GM12874 (cell line): ENCODE measurements at regions not wholly inside any gene's neighbourhood (a gene's known extent, or its start where the extent isn't known, plus 50 kb on each side); places are given as distances from the start of the nearest gene placed in this dataset.

Experiments
- TF ChIP-seq, protein P1 (sequence below): IDR thresholded peaks from 2 replicates; pipeline ENCODE4 v1.5.1; 2011; ENCODE audit warnings: low read depth, mild to moderate bottlenecking, control low read depth, low read length, moderate library complexity; ENCODE audit not compliant: insufficient read depth

DNA sequence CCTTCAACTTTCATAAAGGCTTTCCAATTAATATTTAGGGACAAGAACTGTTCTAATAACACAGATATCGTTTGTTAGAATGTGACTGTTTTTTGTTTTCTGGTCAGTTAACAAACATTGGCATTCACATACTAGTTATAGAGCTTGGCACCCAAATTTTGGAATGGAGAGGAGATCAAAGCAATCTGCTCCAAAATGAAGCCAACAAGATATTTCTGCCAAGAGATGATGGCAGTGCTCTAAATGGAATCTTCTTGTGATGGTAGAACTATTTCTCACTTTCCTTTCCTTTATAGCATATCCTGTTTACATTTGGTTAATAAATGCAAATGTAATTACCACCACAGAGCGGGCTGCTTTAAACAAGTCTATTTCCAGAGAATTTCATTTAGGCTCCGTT is 208.3 kb upstream of the RIMS1 start:
- TF ChIP-seq, protein P1, sequence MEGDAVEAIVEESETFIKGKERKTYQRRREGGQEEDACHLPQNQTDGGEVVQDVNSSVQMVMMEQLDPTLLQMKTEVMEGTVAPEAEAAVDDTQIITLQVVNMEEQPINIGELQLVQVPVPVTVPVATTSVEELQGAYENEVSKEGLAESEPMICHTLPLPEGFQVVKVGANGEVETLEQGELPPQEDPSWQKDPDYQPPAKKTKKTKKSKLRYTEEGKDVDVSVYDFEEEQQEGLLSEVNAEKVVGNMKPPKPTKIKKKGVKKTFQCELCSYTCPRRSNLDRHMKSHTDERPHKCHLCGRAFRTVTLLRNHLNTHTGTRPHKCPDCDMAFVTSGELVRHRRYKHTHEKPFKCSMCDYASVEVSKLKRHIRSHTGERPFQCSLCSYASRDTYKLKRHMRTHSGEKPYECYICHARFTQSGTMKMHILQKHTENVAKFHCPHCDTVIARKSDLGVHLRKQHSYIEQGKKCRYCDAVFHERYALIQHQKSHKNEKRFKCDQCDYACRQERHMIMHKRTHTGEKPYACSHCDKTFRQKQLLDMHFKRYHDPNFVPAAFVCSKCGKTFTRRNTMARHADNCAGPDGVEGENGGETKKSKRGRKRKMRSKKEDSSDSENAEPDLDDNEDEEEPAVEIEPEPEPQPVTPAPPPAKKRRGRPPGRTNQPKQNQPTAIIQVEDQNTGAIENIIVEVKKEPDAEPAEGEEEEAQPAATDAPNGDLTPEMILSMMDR, result no peak

DNA sequence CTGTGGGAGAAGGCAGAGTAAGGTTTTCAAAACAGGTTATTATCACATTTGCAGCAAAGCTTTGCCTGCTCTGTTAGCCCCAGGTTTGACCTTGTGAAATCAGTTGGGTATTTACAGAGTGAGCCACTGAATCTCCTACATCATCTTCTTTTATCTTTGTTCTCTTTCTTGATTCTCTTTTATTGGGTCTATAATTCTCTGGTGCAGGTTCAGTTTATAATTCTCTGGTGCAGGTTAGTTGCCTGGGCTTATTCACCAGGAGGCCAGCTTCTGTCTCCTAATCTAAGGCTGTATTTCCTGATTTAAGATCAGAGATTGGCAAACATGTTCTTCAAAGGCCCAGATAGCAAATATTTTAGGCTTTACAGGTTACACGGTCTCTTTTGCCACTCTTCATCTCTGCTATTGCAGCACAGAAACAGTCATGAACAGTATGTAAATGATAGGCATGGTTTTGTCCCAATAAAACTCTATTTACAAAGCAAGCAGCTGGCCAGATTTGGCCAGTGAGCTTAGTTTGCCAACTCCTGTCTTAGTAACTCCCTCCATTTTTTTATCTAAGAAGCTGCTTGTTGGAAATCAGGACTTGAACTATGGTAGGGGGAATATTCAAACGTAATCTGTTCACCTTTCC is 205.0 kb upstream of the RIMS1 start:
- TF ChIP-seq, protein P1, result no peak

DNA sequence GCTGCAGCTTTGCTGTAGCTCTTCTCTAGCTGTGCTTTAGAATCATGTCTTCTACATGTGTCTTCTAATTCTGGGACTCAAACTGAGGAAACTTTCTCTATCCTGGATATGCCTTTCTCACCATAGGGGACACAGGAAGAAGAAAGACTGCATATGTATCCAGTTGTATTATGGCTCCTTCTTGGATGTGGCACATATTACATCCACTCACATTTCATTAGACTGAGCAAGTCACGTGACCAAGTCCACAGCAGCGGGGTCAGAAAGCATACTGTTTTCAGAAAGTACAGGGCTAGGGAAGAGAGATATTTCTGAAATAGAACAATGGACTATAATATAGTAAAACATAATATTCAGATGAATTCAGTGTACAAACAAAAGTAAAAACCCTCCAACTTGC is 187.6 kb upstream of the RIMS1 start:
- TF ChIP-seq, protein P1, result no peak

DNA sequence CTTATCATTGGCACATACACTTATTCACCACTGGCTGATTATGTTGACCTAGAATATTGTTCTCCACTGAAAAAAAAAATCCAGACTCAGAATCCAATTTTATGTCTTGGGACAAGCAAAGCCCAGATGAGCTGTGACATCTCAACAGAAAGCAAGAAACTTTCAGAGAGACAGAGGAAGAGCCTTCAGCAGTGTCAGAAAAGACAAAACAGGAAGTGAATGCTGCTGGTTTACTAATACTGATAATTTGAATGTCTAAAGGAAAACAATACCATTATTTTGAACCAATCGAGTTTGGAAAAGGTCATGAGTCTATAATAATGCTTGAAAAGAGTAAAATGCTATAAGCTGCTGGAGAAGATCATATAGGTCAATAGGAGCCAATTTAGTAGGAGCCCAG is 179.8 kb upstream of the RIMS1 start:
- TF ChIP-seq, protein P1, result no peak

DNA sequence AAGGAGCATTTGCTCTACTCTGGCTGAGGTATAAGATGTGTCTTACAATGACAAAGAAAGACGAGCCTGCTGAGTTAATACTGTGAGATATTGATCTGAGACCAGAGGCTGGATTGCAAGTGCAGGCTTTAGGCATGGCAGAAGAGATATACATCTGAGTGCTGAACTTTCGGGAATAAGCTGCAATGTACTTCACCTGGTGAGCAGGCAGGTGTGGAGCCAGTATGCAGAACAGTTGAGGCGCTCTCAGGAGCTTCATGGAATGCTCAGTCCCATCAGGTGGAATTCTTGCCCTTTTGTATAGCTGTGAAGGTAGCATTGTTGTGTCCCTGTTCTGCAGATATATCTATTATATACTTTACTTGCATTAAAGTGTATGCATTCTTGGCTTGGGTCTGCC is 179.3 kb upstream of the RIMS1 start:
- TF ChIP-seq, protein P1, result no peak

DNA sequence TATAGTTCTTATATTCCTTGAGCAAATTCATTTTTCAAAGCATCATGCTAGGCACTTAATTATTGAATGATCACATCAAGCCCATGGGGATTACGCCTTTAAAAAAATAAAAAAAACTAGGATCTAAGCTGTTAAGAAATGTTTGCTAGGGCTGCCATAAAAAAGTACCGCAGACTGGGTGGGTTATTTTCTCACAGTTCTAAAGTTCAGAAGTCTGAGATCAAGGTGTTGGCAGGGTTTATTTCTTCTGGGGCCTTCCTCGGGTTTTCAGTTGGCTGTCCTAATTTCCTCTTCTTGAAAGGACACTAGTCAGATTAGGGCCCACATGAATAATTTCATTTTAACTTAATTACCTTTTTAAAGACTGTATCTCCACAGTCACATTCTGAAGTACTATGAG is 165.6 kb upstream of the RIMS1 start:
- TF ChIP-seq, protein P1, result no peak

DNA sequence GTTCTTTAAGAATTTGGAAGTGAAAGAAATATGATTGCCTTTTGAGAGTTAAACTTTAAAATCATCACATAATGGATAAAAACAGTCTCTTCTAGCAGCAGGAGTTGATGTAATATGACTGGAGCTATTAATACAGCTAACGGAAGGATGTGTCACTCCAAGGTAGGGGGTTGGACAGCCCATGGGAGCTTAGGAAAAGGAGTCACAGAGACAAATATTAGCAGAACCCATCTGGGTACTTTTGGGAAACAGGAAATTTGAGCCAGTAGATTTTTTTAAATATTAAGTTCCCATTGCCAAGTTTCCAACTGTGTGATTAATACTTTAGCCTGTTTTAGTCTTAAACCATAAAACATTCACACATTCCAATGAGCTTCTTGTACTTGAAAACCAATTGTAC is 164.7 kb upstream of the RIMS1 start:
- TF ChIP-seq, protein P1, result no peak
